ENCODE measurements at regions not wholly inside any gene's neighbourhood (a gene's known extent, or its start where the extent isn't known, plus 50 kb on each side); places are given as distances from the start of the nearest gene placed in this dataset.

- DNase-seq (ENCODE audit: low spot score), result no peak
- no peaks in the 10 kb centered on the region for H3K36me3 Mint-ChIP-seq (ENCODE audit: low read depth, unreplicated experiment)
- no peak overlapping the region for H3K4me3 Mint-ChIP-seq (ENCODE audit: unreplicated experiment)
- TF ChIP-seq CTCF (IDR thresholded peaks at IDR 0.05; ENCODE audit: unreplicated experiment), result no peak
- H3K9me3 Mint-ChIP-seq (ENCODE audit: unreplicated experiment), result no peaks in the 10 kb centered on the region
- no peaks in the 10 kb centered on the region for H3K27me3 Mint-ChIP-seq (ENCODE audit: unreplicated experiment)
- H3K4me1 Mint-ChIP-seq (ENCODE audit: unreplicated experiment), result peaks cover 6% of the 10 kb centered on the region
- H3K27ac Mint-ChIP-seq (ENCODE audit: unreplicated experiment), result no peak overlapping the region
Observed at GRCh38 chr5:62790348-62790747, 211.7 kb downstream of the LRRC70 start.

- no peak for DNase-seq (ENCODE audit: low spot score)
- no peak overlapping the region for H3K4me3 Mint-ChIP-seq (ENCODE audit: unreplicated experiment)
- no peak for TF ChIP-seq CTCF (IDR thresholded peaks at IDR 0.05; ENCODE audit: unreplicated experiment)
- no peaks in the 10 kb centered on the region for H3K9me3 Mint-ChIP-seq (ENCODE audit: unreplicated experiment)
- no peaks in the 10 kb centered on the region for H3K36me3 Mint-ChIP-seq (ENCODE audit: low read depth, unreplicated experiment)
- peaks cover 4% of the 10 kb centered on the region for H3K4me1 Mint-ChIP-seq (ENCODE audit: unreplicated experiment)
- no peak overlapping the region for H3K27ac Mint-ChIP-seq (ENCODE audit: unreplicated experiment)
- no peaks in the 10 kb centered on the region for H3K27me3 Mint-ChIP-seq (ENCODE audit: unreplicated experiment)
Observed at GRCh38 chr5:62786099-62786498, 207.5 kb downstream of the LRRC70 start.

- Mint-ChIP-seq H3K36me3 (ENCODE audit: low read depth, unreplicated experiment) (no peaks in the 10 kb centered on the region), H3K4me1 (ENCODE audit: unreplicated experiment) (no peaks in the 10 kb centered on the region), H3K27me3 (ENCODE audit: unreplicated experiment) (no peaks in the 10 kb centered on the region), H3K27ac (ENCODE audit: unreplicated experiment) (no peak overlapping the region), H3K9me3 (ENCODE audit: unreplicated experiment) (no peaks in the 10 kb centered on the region), H3K4me3 (ENCODE audit: unreplicated experiment) (no peak overlapping the region)
- TF ChIP-seq CTCF (IDR thresholded peaks at IDR 0.05; ENCODE audit: unreplicated experiment), result no peak
- DNase-seq (ENCODE audit: low spot score), result no peak
Observed at GRCh38 chr5:62785588-62785987, 207.0 kb downstream of the LRRC70 start.

GRCh38 chr5:62783374-62784057 lies 204.9 kb downstream of the LRRC70 start:
- no peak for TF ChIP-seq CTCF (IDR thresholded peaks at IDR 0.05; ENCODE audit: unreplicated experiment)
- Mint-ChIP-seq H3K4me1 (ENCODE audit: unreplicated experiment) (no peaks in the 10 kb centered on the region), H3K27me3 (ENCODE audit: unreplicated experiment) (no peaks in the 10 kb centered on the region), H3K9me3 (ENCODE audit: unreplicated experiment) (no peaks in the 10 kb centered on the region), H3K27ac (ENCODE audit: unreplicated experiment) (no peak overlapping the region), H3K4me3 (ENCODE audit: unreplicated experiment) (no peak overlapping the region), H3K36me3 (ENCODE audit: low read depth, unreplicated experiment) (no peaks in the 10 kb centered on the region)
- DNase-seq (ENCODE audit: low spot score), result no peak

- DNase-seq (ENCODE audit: low spot score), result no peak
- Mint-ChIP-seq H3K27me3 (ENCODE audit: unreplicated experiment) (peaks cover 1% of the 10 kb centered on the region), H3K4me3 (ENCODE audit: unreplicated experiment) (no peak overlapping the region), H3K27ac (ENCODE audit: unreplicated experiment) (no peak overlapping the region), H3K4me1 (ENCODE audit: unreplicated experiment) (no peaks in the 10 kb centered on the region), H3K36me3 (ENCODE audit: low read depth, unreplicated experiment) (no peaks in the 10 kb centered on the region), H3K9me3 (ENCODE audit: unreplicated experiment) (no peaks in the 10 kb centered on the region)
- no peak for TF ChIP-seq CTCF (IDR thresholded peaks at IDR 0.05; ENCODE audit: unreplicated experiment)
Observed at GRCh38 chr5:62780888-62781287, 202.3 kb downstream of the LRRC70 start.
